H9 (cell line): ENCODE measurements at regions not wholly inside any gene's neighbourhood (a gene's known extent, or its start where the extent isn't known, plus 50 kb on each side); places are given as distances from the start of the nearest gene placed in this dataset.
"Not testable (repeated sequence)": the region's sequence is repeated elsewhere in the genome, so short reads cannot be mapped to it uniquely, and the experiment has no call there.

Source experiments
- DNase-seq: peaks from one replicate; pipeline ENCODE4 v3.0.0-alpha.2; 2017
- H2AFZ ChIP-seq: one replicate; pipeline ENCODE4 v1.6.1; 2013; ENCODE audit warnings: mild to moderate bottlenecking, low read length, control low read depth, moderate library complexity
- H2AK5ac ChIP-seq: 2 replicates; pipeline ENCODE4 v1.6.1; 2013; ENCODE audit warnings: low read length, control low read depth, mixed read lengths; ENCODE audit not compliant: insufficient read length
- H2BK120ac ChIP-seq: one replicate; pipeline ENCODE4 v1.6.1; 2013; ENCODE audit warnings: low read depth, mild to moderate bottlenecking, low read length, control low read depth, inconsistent platforms; ENCODE audit not compliant: poor library complexity, severe bottlenecking
- H2BK12ac ChIP-seq: 2 replicates; pipeline ENCODE4 v1.6.1; 2013; ENCODE audit warnings: low read length, control low read depth, mixed read lengths, low read depth; ENCODE audit not compliant: insufficient read length
- H2BK15ac ChIP-seq: 2 replicates; pipeline ENCODE4 v1.6.1; 2013; ENCODE audit warnings: low read depth, low read length, control low read depth
- H2BK20ac ChIP-seq: one replicate; pipeline ENCODE4 v1.6.1; 2013; ENCODE audit warnings: low read depth, mild to moderate bottlenecking, low read length, control low read depth, inconsistent platforms; ENCODE audit not compliant: poor library complexity, severe bottlenecking
- H2BK5ac ChIP-seq: 2 replicates; pipeline ENCODE4 v1.6.1; 2013; ENCODE audit warnings: low read length, control low read depth, mixed read lengths; ENCODE audit not compliant: insufficient read length
- H3K14ac ChIP-seq: 2 replicates; pipeline ENCODE4 v1.6.1; 2013; ENCODE audit warnings: low read length, control low read depth; ENCODE audit not compliant: insufficient read depth
- H3K18ac ChIP-seq: 2 replicates; pipeline ENCODE4 v1.6.1; 2013; ENCODE audit warnings: low read depth, mild to moderate bottlenecking, mixed read lengths, low read length, control low read depth; ENCODE audit not compliant: insufficient read length
- H3K23ac ChIP-seq: 2 replicates; pipeline ENCODE4 v1.6.1; 2013; ENCODE audit warnings: low read length, control low read depth, mixed read lengths, low read depth; ENCODE audit not compliant: insufficient read length
- H3K23me2 ChIP-seq: 2 replicates; pipeline ENCODE4 v1.6.1; 2013; ENCODE audit warnings: low read depth, mild to moderate bottlenecking, mixed read lengths, low read length, control low read depth; ENCODE audit not compliant: insufficient read length, poor library complexity, severe bottlenecking
- H3K27ac ChIP-seq: 2 replicates; pipeline ENCODE4 v1.5.1; 2013; ENCODE audit warnings: low read length, control low read depth, mixed read lengths, low read depth; ENCODE audit not compliant: insufficient read length
- H3K27me3 ChIP-seq: 2 replicates; pipeline ENCODE4 v1.6.1; 2013; ENCODE audit warnings: low read length, control low read depth, inconsistent platforms; ENCODE audit not compliant: insufficient read depth
- H3K4ac ChIP-seq: 2 replicates; pipeline ENCODE4 v1.6.1; 2013; ENCODE audit warnings: low read depth, mild to moderate bottlenecking, control low read depth, inconsistent platforms, low read length, moderate library complexity
- H3K4me1 ChIP-seq: 2 replicates; pipeline ENCODE4 v1.6.1; 2013; ENCODE audit warnings: low read length, control low read depth, inconsistent platforms; ENCODE audit not compliant: insufficient read depth
- H3K4me2 ChIP-seq: 2 replicates; pipeline ENCODE4 v1.6.1; 2013; ENCODE audit warnings: low read length, control low read depth, mixed read lengths; ENCODE audit not compliant: insufficient read length, insufficient read depth
- H3K56ac ChIP-seq: 2 replicates; pipeline ENCODE4 v1.6.1; 2013; ENCODE audit warnings: low read depth, mild to moderate bottlenecking, mixed read lengths, low read length, control low read depth; ENCODE audit not compliant: insufficient read length
- H3K79me1 ChIP-seq: 2 replicates; pipeline ENCODE4 v1.6.1; 2013; ENCODE audit warnings: low read depth, mild to moderate bottlenecking, moderate library complexity, low read length, control low read depth, inconsistent platforms; ENCODE audit not compliant: insufficient read depth, poor library complexity, severe bottlenecking
- H3K79me2 ChIP-seq: 2 replicates; pipeline ENCODE4 v1.6.1; 2013; ENCODE audit warnings: low read length, control low read depth, inconsistent platforms; ENCODE audit not compliant: insufficient read depth
- H3K9ac ChIP-seq: 2 replicates; pipeline ENCODE4 v1.6.1; 2013; ENCODE audit warnings: low read length, control low read depth, mixed read lengths; ENCODE audit not compliant: insufficient read length; ENCODE audit errors: extremely low read depth
- H3K9me3 ChIP-seq: one replicate; pipeline ENCODE4 v1.6.1; 2013; ENCODE audit warnings: low read depth, low read length, inconsistent platforms; ENCODE audit not compliant: control insufficient read depth
- H3T11ph ChIP-seq: one replicate; pipeline ENCODE4 v1.6.1; 2013; ENCODE audit warnings: mild to moderate bottlenecking, low read length, control low read depth, inconsistent platforms
- H4K20me1 ChIP-seq: one replicate; pipeline ENCODE4 v1.6.1; 2013; ENCODE audit not compliant: control insufficient read depth, insufficient read length, insufficient read depth
- H4K5ac ChIP-seq: 2 replicates; pipeline ENCODE4 v1.6.1; 2013; ENCODE audit warnings: low read depth, mild to moderate bottlenecking, mixed read lengths, low read length, control low read depth; ENCODE audit not compliant: insufficient read length
- H4K8ac ChIP-seq: replicated peaks from 2 replicates; pipeline ENCODE4 v1.6.1; 2013; ENCODE audit warnings: low read length, control low read depth, mixed read lengths, low read depth; ENCODE audit not compliant: insufficient read length
- H4K91ac ChIP-seq: 2 replicates; pipeline ENCODE4 v1.6.1; 2013; ENCODE audit warnings: low read depth, mild to moderate bottlenecking, moderate library complexity, mixed read lengths, low read length, control low read depth; ENCODE audit not compliant: insufficient read length
- H3K27ac Mint-ChIP-seq, 3 experiments: 2 replicates in 2 of 3; 3 replicates in 1 of 3; pipeline ENCODE4 v1.8.0; 2020 to 2021; ENCODE audit warnings: mixed read lengths in 3 of 3, mild to moderate bottlenecking in 1 of 3, moderate library complexity in 1 of 3
- H3K27me3 Mint-ChIP-seq: 2 replicates; pipeline ENCODE4 v1.8.0; 2021; ENCODE audit warnings: low read depth, mild to moderate bottlenecking, moderate library complexity, mixed read lengths
- H3K36me3 Mint-ChIP-seq, 3 experiments: 2 replicates in 2 of 3; 3 replicates in 1 of 3; pipeline ENCODE4 v1.8.0; 2020 to 2021; ENCODE audit warnings: low read depth in 3 of 3, mixed read lengths in 3 of 3; ENCODE audit not compliant: insufficient read depth in 1 of 3
- H3K4me1 Mint-ChIP-seq, 2 experiments: 2 replicates each; pipeline ENCODE4 v1.8.0; 2020; ENCODE audit warnings: mixed read lengths in 2 of 2
- H3K4me3 Mint-ChIP-seq, 2 experiments: 2 replicates in 1 of 2; 3 replicates in 1 of 2; pipeline ENCODE4 v1.8.0; 2020 to 2021; ENCODE audit warnings: mild to moderate bottlenecking in 2 of 2, mixed read lengths in 2 of 2, moderate library complexity in 1 of 2
- H3K9me3 Mint-ChIP-seq, 2 experiments: 2 replicates in 1 of 2; 3 replicates in 1 of 2; pipeline ENCODE4 v1.8.0; 2020; ENCODE audit warnings: mild to moderate bottlenecking in 2 of 2, mixed read lengths in 2 of 2, moderate library complexity in 1 of 2
- WGBS: extraction: QIAGEN DNeasy Blood & Tissue Kit; methylation state at CpG from one replicate; pipeline ENCODE4 v1.1.7; 2013; ENCODE audit warnings: missing lambda C conversion rate, low lambda C conversion rate, mixed read lengths; ENCODE audit not compliant: insufficient read length; ENCODE audit errors: extremely low coverage; 5-methylcytosine and 5-hydroxymethylcytosine counted together

DNA sequence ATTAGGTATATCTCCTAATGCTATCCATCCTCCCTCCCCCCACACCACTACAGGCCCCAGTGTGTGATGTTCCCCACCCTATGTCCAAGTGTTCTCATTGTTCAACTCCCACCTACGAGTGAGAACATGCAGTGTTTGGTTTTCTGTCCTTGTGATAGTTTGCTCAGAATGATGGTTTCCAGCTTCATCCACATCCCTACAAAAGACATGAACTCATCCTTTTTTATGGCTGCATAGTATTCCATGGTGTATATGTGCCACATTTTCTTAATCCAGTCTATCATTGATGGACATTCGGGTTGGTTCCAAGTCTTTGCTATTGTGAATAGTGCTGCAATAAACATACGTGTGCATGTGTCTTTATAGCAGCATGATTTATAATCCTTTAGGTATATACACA lies 53.8 kb upstream of the HIVEP2 start:
- H3K9ac ChIP-seq, H3K27me3 ChIP-seq, H3K4me1 ChIP-seq, H2BK12ac ChIP-seq, H3K27ac Mint-ChIP-seq, H3K4me3 Mint-ChIP-seq, H3K27me3 Mint-ChIP-seq, H3K23ac ChIP-seq, H2AFZ ChIP-seq, H2BK120ac ChIP-seq, H4K91ac ChIP-seq, H3K79me1 ChIP-seq, H3K27ac ChIP-seq, H3T11ph ChIP-seq, H2BK15ac ChIP-seq, H3K79me2 ChIP-seq, H2BK5ac ChIP-seq, H2BK20ac ChIP-seq, H3K56ac ChIP-seq, H4K20me1 ChIP-seq, H4K5ac ChIP-seq, H2AK5ac ChIP-seq, H3K36me3 Mint-ChIP-seq, H3K23me2 ChIP-seq, H3K18ac ChIP-seq, H3K14ac ChIP-seq, H3K4me1 Mint-ChIP-seq, H3K9me3 ChIP-seq, DNase-seq, H4K8ac ChIP-seq, H3K4ac ChIP-seq, H3K4me2 ChIP-seq: not testable (repeated sequence)
- H3K9me3 Mint-ChIP-seq, result peaks cover 8 to 11% of the 10 kb centered on the region in 2 experiments
- no CpG with 5 or more reads among the region's 3 CpGs for WGBS
